Adrenal gland (tissue), 5 donors: ENCODE measurements at regions not wholly inside any gene's neighbourhood (a gene's known extent, or its start where the extent isn't known, plus 50 kb on each side); places are given as distances from the start of the nearest gene placed in this dataset.
"Not testable (repeated sequence)": the region's sequence is repeated elsewhere in the genome, so short reads cannot be mapped to it uniquely, and the experiment has no call there.

Experiments used
- POLR2A ChIP-seq, 2 donors: fragments of 450-650 bp; IDR thresholded peaks; one replicate each; pipeline ENCODE4 v1.6.1; 2017; ENCODE audit warnings: antibody characterized with exemption in 2 of 2, mild to moderate bottlenecking in 2 of 2, moderate library complexity in 1 of 2
- TF ChIP-seq, protein P1 (sequence below), 6 experiments: fragments of 450-650 bp in 4 of 6; fragments of 200-600 bp in 2 of 6; sonication (generic) in 1 of 6; IDR thresholded peaks; 1 replicate in 5 of 6; 2 replicates in 1 of 6; pipeline versions ENCODE4 v1.5.1 to v1.8.0; 2016 to 2021; ENCODE audit warnings: antibody characterized with exemption in 6 of 6, mild to moderate bottlenecking in 2 of 6, moderate library complexity in 1 of 6
- donor health status: DM: no; HTN: no; CAD: no.

DNA sequence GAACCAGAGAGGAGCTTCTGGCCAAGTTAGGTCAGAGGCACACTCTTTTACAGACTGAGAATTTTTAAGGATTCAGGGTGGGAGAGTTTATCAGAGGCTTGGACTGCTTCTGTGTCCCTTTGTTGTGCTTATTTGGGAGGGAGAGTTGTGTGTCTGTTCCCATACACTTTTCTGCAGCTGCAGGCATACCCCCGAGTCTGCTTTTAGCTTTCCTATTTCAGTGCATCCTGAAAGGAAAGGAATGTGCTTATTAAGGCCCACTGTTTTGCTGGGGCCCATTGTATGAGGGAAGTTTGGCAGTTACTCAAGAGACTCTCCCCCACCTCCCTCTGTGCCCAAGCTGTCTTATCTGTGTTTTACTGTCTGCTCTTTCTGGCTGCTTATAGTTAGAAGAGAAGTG, 257.4 kb upstream of the AADAT start:
- not testable (repeated sequence) for TF ChIP-seq POLR2A (IDR thresholded peaks at IDR 0.05)
- TF ChIP-seq, protein P1, sequence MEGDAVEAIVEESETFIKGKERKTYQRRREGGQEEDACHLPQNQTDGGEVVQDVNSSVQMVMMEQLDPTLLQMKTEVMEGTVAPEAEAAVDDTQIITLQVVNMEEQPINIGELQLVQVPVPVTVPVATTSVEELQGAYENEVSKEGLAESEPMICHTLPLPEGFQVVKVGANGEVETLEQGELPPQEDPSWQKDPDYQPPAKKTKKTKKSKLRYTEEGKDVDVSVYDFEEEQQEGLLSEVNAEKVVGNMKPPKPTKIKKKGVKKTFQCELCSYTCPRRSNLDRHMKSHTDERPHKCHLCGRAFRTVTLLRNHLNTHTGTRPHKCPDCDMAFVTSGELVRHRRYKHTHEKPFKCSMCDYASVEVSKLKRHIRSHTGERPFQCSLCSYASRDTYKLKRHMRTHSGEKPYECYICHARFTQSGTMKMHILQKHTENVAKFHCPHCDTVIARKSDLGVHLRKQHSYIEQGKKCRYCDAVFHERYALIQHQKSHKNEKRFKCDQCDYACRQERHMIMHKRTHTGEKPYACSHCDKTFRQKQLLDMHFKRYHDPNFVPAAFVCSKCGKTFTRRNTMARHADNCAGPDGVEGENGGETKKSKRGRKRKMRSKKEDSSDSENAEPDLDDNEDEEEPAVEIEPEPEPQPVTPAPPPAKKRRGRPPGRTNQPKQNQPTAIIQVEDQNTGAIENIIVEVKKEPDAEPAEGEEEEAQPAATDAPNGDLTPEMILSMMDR (IDR thresholded peaks at IDR 0.05), result not testable (repeated sequence)
